ENCODE measurements at regions not wholly inside any gene's neighbourhood (a gene's known extent, or its start where the extent isn't known, plus 50 kb on each side); places are given as distances from the start of the nearest gene placed in this dataset.
"Not testable (repeated sequence)": the region's sequence is repeated elsewhere in the genome, so short reads cannot be mapped to it uniquely, and the experiment has no call there.

DNA sequence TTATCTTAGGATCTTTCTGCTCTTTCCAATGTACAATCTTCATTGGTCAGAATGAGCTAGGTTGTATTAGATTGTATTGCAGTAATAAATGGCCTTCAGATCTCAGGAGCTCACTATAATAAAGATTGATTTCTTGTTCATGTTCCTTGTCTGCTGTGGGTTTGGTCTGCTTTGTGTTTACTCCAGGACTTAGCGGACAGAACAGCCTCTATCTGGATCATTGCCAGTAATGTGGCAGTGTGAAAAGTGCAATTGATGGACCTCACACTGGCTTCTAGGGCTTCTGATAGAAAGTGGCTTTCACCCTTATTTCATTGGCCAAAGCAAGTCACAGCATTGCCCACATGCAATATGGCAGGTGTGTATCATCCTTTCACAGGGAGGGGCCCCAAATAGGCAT, 81.2 kb downstream of the BTG1 start:
- TF ChIP-seq, protein P1, sequence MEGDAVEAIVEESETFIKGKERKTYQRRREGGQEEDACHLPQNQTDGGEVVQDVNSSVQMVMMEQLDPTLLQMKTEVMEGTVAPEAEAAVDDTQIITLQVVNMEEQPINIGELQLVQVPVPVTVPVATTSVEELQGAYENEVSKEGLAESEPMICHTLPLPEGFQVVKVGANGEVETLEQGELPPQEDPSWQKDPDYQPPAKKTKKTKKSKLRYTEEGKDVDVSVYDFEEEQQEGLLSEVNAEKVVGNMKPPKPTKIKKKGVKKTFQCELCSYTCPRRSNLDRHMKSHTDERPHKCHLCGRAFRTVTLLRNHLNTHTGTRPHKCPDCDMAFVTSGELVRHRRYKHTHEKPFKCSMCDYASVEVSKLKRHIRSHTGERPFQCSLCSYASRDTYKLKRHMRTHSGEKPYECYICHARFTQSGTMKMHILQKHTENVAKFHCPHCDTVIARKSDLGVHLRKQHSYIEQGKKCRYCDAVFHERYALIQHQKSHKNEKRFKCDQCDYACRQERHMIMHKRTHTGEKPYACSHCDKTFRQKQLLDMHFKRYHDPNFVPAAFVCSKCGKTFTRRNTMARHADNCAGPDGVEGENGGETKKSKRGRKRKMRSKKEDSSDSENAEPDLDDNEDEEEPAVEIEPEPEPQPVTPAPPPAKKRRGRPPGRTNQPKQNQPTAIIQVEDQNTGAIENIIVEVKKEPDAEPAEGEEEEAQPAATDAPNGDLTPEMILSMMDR (IDR thresholded peaks at IDR 0.05; ENCODE audit: borderline replicate concordance, control extremely low read depth, extremely low read depth, insufficient read depth, missing control alignments): no peak
- in situ Hi-C loops (cut with MboI; ENCODE audit: low sequenced_read_pairs, unreplicated experiment): no loop called here
- no peak for DNase-seq (ENCODE audit: low spot score)

DNA sequence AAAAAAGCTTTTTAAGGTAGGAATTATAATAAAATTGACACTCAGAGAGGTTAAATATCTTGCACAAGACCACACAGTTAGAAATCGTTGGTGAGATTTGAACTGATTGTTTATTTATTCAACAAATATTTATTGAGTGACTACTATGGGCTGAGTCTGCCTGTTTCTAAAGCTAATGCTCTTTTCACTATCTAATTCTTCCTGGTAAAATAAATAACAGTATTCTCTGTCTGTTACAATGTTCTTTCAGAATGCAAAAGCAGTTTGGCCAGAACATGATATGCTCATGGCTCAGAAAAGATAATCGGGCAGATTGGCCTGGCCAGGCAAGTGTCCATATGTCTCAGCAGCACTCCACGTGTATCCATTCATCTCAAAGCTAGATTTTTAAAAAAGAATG, 82.0 kb downstream of the BTG1 start:
- TF ChIP-seq, protein P1 (IDR thresholded peaks at IDR 0.05; ENCODE audit: borderline replicate concordance, control extremely low read depth, extremely low read depth, insufficient read depth, missing control alignments): no peak
- DNase-seq (ENCODE audit: low spot score): no peak
- in situ Hi-C loops (cut with MboI; ENCODE audit: low sequenced_read_pairs, unreplicated experiment): no loop called here

DNA sequence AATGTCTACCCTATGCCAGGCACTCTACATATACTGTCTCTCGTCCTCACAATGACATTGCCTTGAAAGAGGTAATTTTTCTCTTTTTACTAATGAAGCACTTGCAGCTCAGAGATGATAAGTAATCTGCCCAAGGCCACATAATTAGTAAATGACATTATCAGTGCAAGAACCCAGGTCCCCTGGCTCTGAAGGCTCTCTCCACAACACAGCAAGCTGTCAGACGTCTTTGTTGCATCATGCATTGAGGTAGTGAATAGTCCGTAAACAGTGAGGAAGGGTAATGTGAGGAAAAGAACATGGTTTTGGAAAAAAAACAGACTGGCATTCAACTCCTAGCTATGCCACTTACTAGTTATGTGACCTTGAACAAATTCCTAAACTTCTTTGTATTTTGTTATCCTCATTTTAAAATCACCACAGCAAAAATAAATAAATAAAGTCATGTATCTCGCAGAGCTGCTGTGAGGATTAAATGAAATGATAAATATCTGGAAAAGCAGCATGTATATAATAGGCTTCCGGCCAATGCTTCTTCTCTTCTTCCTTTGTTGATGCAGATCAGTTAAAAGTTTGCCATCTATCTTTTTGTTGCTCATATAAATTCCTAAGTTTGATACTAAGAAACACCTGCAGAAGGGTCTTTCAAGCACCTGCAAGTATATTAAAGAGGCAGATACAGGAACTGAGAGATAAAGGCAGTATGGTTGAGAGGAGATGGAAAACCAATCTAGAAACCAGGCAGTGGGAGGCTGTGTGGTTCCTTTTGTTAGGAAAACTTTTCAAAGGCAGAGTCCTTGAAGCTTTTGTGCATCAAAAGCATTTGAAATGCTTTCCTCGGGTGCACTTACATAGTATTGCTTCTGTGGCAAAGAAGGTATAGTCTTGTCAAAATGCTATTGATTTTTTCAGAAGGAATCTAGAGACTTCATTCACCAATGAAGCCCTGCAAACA, 82.8 kb downstream of the BTG1 start:
- TF ChIP-seq, protein P1 (IDR thresholded peaks at IDR 0.05; ENCODE audit: borderline replicate concordance, control extremely low read depth, extremely low read depth, insufficient read depth, missing control alignments): no peak
- no peak for DNase-seq (ENCODE audit: low spot score)
- in situ Hi-C loops (cut with MboI; ENCODE audit: low sequenced_read_pairs, unreplicated experiment): no loop called here

DNA sequence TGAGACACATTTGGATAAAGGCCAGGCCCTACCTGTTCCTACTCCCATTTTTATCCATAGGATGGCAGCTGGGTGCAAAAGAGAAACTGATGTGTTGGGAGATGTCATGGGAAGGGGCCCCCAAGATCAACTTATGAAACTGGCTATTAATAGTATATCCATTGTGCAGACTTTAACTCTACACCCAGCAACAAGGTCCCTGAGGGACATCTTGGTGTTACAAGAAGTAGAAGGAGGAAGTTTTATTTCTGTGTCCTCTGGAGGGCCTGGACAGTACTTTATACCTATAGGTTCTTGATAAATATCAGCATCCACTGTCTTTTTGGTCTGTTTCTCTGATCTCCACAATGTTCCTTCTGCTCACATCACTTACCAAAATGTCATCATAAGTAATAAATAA, 84.6 kb downstream of the BTG1 start:
- TF ChIP-seq, protein P1 (IDR thresholded peaks at IDR 0.05; ENCODE audit: borderline replicate concordance, control extremely low read depth, extremely low read depth, insufficient read depth, missing control alignments): no peak
- in situ Hi-C loops (cut with MboI; ENCODE audit: low sequenced_read_pairs, unreplicated experiment): no loop called here
- DNase-seq (ENCODE audit: low spot score): no peak

DNA sequence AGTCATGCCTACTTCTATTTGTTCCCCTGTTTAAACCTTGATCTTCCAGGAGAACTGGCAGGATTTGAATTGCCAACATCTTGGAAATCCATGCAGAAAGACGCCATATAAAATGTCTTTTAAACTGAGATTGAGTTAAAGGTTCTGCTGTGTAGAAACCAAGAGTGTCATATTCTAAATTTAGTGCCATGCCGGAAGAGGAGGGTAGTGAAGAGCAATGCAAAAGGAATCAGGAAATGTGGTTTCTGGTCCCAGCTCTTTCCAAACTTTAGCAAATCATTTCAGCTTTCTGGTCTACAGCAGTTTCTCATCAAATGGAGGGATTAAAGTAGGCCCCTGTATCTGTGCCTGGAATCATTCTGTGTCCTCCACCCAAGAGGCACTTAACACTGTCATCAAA, 85.7 kb downstream of the BTG1 start:
- in situ Hi-C loops (cut with MboI; ENCODE audit: low sequenced_read_pairs, unreplicated experiment): no loop called here
- DNase-seq (ENCODE audit: low spot score): no peak
- TF ChIP-seq, protein P1 (IDR thresholded peaks at IDR 0.05; ENCODE audit: borderline replicate concordance, control extremely low read depth, extremely low read depth, insufficient read depth, missing control alignments): no peak

DNA sequence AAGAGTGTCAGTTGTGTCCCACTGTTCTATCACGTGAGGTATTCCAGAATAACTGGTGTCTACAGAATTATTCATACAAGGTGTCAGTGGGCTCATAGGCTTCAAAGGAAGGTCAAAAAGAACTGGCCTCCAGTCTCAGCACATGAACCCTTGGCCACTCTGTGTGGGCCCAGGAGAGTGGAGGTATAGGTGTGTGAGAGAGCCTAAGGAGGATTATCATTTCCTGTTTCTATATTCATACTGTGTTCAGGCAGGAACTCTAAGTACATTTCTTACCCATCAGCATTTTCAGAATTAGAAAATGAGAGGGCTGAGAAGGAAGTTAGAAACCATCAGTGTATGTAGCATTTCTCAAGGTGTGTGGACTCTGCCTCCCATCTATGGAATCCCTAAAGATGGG, 87.0 kb downstream of the BTG1 start:
- in situ Hi-C loops (cut with MboI; ENCODE audit: low sequenced_read_pairs, unreplicated experiment): no loop called here
- TF ChIP-seq, protein P1 (IDR thresholded peaks at IDR 0.05; ENCODE audit: borderline replicate concordance, control extremely low read depth, extremely low read depth, insufficient read depth, missing control alignments): no peak
- DNase-seq (ENCODE audit: low spot score): no peak

DNA sequence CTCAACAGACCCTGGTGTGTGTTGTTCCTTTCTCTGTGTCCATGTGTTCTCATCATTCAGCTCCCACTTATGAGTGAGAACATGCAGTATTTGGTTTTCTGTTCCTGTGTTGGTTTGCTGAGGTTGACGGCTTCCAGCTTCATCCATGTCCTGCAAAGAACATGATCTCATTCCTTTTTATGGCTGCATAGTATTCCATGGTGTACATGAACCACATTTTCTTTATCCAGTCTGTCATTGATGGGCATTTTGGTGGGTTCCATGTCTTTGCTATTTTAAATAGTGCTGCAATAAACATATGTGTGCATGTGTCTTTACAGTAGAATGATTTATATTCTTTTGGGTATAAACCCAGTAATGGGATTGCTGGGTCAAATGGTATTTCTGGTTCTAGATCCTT, 88.9 kb downstream of the BTG1 start:
- in situ Hi-C loops (cut with MboI; ENCODE audit: low sequenced_read_pairs, unreplicated experiment): not testable (repeated sequence)

More for the DNA sequence above, 88.9 kb downstream of the BTG1 start:
- not testable (repeated sequence) for DNase-seq (ENCODE audit: low spot score)

Data from GM13976 (cell line).